Lung (tissue), 11 donors: ENCODE measurements at regions not wholly inside any gene's neighbourhood (a gene's known extent, or its start where the extent isn't known, plus 50 kb on each side); places are given as distances from the start of the nearest gene placed in this dataset.
A peak's percentile ranks its signal among the peaks of the same experiment; 100 is the strongest.
"Not testable (repeated sequence)": the region's sequence is repeated elsewhere in the genome, so short reads cannot be mapped to it uniquely, and the experiment has no call there.

Experiments
- ATAC-seq: fragments of 200-7000 bp; cut with Tn5 transposase; one replicate; pipeline ENCODE4 v1.9.1; 2020; ENCODE audit warnings: moderate number of reproducible peaks; ENCODE audit not compliant: insufficient read depth, low FRiP score
- DNase-seq, 3 donors: peaks; one replicate each; pipeline ENCODE4 v3.0.0-alpha.2; 2013 to 2017
- H3K27ac ChIP-seq, 2 donors: one replicate each; pipeline ENCODE4 v1.5.1; 2013; ENCODE audit warnings: mild to moderate bottlenecking in 2 of 2, moderate library complexity in 2 of 2, control low read depth in 1 of 2, inconsistent platforms in 1 of 2, low read depth in 1 of 2, low read length in 1 of 2
- H3K27me3 ChIP-seq, 3 donors: one replicate each; pipeline ENCODE4 v1.5.1; 2013; ENCODE audit warnings: low read length in 2 of 3; ENCODE audit not compliant: control insufficient read depth in 3 of 3, insufficient read depth in 3 of 3
- H3K36me3 ChIP-seq, 4 donors: one replicate each; pipeline ENCODE4 v1.5.1; 2013; ENCODE audit warnings: low read length in 4 of 4, mild to moderate bottlenecking in 1 of 4, moderate library complexity in 1 of 4; ENCODE audit not compliant: control insufficient read depth in 4 of 4, insufficient read depth in 4 of 4
- H3K4me1 ChIP-seq, 5 donors: one replicate each; pipeline ENCODE4 v1.5.1; 2013; ENCODE audit warnings: low read length in 5 of 5, mild to moderate bottlenecking in 2 of 5, moderate library complexity in 1 of 5; ENCODE audit not compliant: control insufficient read depth in 5 of 5, insufficient read depth in 5 of 5
- H3K4me3 ChIP-seq: one replicate; pipeline ENCODE4 v1.5.1; 2013; ENCODE audit warnings: mild to moderate bottlenecking, control low read depth, moderate library complexity
- H3K9ac ChIP-seq, 2 donors: one replicate each; pipeline ENCODE4 v1.5.1; 2013; ENCODE audit warnings: low read length in 2 of 2, control low read depth in 1 of 2; ENCODE audit not compliant: insufficient read depth in 1 of 2
- H3K9me3 ChIP-seq, 4 donors: one replicate each; pipeline ENCODE4 v1.5.1; 2013; ENCODE audit warnings: low read length in 3 of 4, mild to moderate bottlenecking in 1 of 4, moderate library complexity in 1 of 4; ENCODE audit not compliant: control insufficient read depth in 4 of 4, insufficient read depth in 3 of 4
- WGBS, 2 donors: extraction: QIAGEN DNeasy Blood & Tissue Kit; methylation state at CpG; one replicate each; pipeline ENCODE4 v1.1.7; 2013; 5-methylcytosine and 5-hydroxymethylcytosine counted together
- TF ChIP-seq, protein P1 (sequence below): IDR thresholded peaks from 2 replicates; pipeline ENCODE4 v1.5.1; 2012; ENCODE audit warnings: mild to moderate bottlenecking; ENCODE audit errors: control extremely low read depth, extremely low read depth
- donor health status: control.
- donor health status: control.
- donor health status: Bipolar disorder and iron deficiency.
- donor health status: healthy.
- donor health status: DM: yes; HTN: yes; CAD: no.

DNA sequence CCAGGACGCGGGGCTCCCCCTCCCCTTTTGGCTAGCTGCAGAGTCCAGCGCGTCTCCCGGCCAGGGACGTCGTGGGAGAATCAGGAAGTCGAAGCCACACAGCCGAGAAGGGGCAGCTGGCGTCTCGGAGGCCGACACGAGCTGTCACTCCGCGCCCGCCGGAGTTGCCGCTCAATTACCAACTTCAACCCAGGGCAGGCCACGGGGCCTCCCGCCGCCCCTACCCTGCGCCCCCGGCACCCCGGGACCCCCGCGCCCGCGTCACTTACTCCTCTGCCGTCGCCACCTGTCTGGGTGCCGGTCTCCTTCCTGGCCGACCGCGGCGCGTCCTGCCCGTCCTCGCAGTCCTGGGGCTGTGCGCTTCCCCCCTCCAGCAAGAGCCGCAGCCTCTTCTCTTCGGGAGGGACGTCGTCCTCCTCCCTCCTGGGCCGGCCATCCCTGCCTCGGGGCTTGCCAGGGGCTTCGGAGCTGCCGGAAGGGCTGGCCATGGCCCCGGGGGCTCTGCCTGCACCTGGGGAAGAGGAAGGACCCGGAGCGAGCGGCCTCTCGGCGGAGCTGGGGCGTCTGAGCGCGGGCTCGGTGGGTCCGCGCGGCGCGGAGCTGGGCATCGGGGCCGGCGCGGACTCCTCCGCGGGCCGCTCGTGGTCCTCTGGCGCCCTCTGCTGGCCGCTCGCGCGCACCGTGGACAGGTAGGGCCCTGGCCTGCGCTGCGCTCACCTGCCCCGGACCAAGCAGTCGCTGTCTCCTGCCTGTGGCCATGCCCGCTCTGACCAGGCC, 65.6 kb upstream of the CLEC6A start:
- not testable (repeated sequence) for H3K9me3 ChIP-seq, H3K27ac ChIP-seq, H3K9ac ChIP-seq, H3K36me3 ChIP-seq, H3K27me3 ChIP-seq, ATAC-seq, H3K4me1 ChIP-seq, H3K4me3 ChIP-seq
- DNase-seq = peak; percentile 47 to 76 (median 62)
- 0 to 1% methylated on average over 72 to 81 of the region's 81 CpGs for WGBS, 2 donors

DNA sequence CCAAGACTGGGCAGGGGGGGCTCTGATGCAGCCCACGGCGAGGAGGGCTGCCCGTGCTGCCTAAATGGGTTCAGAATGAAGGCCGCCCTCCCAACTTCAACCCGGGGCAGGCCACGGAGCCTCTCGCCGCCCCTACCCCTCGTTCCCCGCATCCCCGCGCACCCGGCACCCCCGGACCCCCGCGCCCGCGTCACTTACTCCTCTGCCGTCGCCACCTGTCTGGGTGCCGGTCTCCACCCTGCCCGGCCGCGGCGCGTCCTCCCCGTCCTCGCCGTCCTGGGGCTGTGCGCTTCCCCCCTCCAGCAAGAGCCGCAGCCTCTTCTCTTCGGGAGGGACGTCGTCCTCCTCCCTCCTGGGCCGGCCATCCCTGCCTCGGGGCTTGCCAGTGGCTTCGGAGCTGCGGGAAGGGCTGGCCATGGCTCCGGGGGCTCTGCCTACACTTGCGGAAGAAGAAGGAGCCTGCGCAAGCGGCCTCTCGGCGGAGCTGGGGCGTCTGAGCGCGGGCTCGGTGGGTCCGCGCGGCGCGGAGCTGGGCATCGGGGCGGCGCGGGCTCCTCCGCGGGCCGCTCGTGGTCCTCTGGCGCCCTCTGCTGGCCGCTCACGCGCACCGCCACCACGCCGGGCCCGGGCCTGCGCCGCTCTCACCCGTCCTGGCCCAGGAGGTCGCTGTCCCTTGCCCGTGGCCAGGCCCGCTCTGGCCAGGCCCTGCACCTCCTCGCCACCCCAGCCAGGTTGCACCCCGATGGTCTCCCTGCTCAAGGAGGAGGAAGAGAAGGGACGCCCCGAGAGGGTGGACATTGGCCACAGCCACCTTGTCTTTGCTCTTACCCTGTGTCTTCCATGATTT, 59.3 kb upstream of the CLEC6A start:
- TF ChIP-seq, protein P1, sequence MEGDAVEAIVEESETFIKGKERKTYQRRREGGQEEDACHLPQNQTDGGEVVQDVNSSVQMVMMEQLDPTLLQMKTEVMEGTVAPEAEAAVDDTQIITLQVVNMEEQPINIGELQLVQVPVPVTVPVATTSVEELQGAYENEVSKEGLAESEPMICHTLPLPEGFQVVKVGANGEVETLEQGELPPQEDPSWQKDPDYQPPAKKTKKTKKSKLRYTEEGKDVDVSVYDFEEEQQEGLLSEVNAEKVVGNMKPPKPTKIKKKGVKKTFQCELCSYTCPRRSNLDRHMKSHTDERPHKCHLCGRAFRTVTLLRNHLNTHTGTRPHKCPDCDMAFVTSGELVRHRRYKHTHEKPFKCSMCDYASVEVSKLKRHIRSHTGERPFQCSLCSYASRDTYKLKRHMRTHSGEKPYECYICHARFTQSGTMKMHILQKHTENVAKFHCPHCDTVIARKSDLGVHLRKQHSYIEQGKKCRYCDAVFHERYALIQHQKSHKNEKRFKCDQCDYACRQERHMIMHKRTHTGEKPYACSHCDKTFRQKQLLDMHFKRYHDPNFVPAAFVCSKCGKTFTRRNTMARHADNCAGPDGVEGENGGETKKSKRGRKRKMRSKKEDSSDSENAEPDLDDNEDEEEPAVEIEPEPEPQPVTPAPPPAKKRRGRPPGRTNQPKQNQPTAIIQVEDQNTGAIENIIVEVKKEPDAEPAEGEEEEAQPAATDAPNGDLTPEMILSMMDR = peak; percentile 35
- not testable (repeated sequence) for ATAC-seq, H3K27me3 ChIP-seq, H3K27ac ChIP-seq, H3K9ac ChIP-seq, H3K9me3 ChIP-seq, H3K36me3 ChIP-seq, H3K4me1 ChIP-seq, H3K4me3 ChIP-seq
- WGBS, 2 donors = 3 to 6% methylated on average over 38 to 79 of the region's 79 CpGs
- DNase-seq = peak; percentile 41 to 74 (median 57)

DNA sequence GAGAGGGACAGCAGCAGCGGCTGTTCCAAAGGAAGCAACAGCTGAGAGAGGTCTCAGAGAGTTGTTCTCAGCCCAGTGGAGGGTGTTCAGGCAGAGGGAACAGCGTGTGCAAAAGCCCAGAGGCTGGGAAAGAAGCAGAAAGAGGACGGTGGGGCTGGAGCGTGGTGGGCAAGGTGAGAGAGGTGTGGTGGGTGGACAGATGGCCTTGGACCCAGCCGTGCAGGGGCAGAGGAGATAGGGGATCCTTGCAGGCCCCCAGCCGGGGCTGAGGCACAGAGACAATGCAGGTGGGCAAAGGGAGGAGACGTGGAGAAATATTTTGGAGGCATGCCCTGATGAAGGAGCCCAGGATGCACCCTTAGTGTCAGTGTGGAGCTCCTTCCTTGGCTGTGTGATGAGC, 58.4 kb upstream of the CLEC6A start:
- H3K36me3 ChIP-seq, DNase-seq, H3K27ac ChIP-seq, H3K9me3 ChIP-seq, ATAC-seq, H3K4me3 ChIP-seq, H3K9ac ChIP-seq, H3K4me1 ChIP-seq, H3K27me3 ChIP-seq: not testable (repeated sequence)
- WGBS, 2 donors = 55 to 71% methylated on average over 6 to 7 of the region's 7 CpGs

DNA sequence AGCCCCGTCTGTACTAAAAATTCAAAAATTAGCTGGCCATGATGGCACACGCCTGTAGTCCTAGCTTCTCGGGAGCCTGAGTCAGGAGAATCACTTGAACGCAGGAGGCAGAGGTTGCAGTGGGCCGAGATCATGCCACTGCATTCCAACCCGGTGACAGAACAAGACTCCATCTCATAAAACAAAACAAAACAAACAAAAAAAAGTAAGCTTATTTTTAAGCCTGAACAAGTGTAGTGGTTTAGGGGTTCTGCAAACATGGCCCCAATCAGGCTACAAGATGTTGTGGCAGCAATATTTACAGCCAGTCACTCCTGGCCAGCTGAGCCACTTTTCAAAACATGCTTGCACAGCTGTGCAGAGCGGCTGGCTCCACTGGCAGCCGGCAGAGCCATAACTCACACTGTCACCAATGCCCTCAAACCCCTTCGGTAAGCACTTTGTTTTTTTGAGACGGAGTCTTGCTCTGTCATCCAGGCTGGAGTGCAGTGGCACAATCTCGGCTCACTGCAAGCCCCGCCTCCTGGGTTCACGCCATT, 56.2 kb upstream of the CLEC6A start:
- 51 to 64% methylated on average over 11 to 13 of the region's 13 CpGs for WGBS, 2 donors
- H3K27ac ChIP-seq, H3K27me3 ChIP-seq, H3K36me3 ChIP-seq, H3K9me3 ChIP-seq, ATAC-seq, H3K9ac ChIP-seq, H3K4me1 ChIP-seq, DNase-seq, H3K4me3 ChIP-seq: not testable (repeated sequence)

GRCh38 chr12:8403834-8404233, 51.9 kb upstream of the CLEC6A start:
- H3K4me3 ChIP-seq, H3K27ac ChIP-seq, H3K36me3 ChIP-seq, H3K4me1 ChIP-seq, H3K9ac ChIP-seq, H3K9me3 ChIP-seq, ATAC-seq, DNase-seq, H3K27me3 ChIP-seq: not testable (repeated sequence)
- 82 to 89% methylated on average over 6 of the region's 6 CpGs for WGBS, 2 donors

DNA sequence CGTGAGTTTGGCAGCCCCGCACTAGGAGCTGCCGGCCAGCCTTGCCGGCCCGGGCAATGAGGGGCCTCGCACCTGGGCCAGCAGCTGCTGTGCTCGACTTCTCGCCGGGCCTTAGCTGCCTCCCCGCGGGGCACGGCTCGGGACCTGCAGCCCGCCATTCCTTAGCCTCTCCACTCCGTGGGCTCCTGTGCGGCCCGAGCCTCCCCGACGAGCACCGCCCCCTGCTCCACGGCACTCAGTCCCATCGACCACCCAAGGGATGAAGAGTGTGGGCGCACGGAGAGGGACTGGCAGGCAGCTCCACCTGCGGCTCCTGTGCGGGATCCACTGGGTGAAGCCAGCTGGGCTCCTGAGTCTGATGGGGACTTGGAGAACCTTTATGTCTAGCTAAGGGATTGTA, 51.4 kb upstream of the CLEC6A start:
- H3K27me3 ChIP-seq, H3K27ac ChIP-seq, ATAC-seq, H3K9me3 ChIP-seq, H3K4me1 ChIP-seq, DNase-seq, H3K4me3 ChIP-seq, H3K9ac ChIP-seq, H3K36me3 ChIP-seq: not testable (repeated sequence)
- WGBS, 2 donors = 92 to 97% methylated on average over 24 to 26 of the region's 26 CpGs
